ENCODE measurements at regions not wholly inside any gene's neighbourhood (a gene's known extent, or its start where the extent isn't known, plus 50 kb on each side); places are given as distances from the start of the nearest gene placed in this dataset.

- no peaks in the 10 kb centered on the region for H3K9me3 Mint-ChIP-seq
- H3K4me1 Mint-ChIP-seq (ENCODE audit: low read depth), result no peaks in the 10 kb centered on the region
- no peak overlapping the region for H3K27ac Mint-ChIP-seq
- no peaks in the 10 kb centered on the region for H3K27me3 Mint-ChIP-seq (ENCODE audit: low read depth)
- CTCF ChIA-PET, result no interaction called here
- H3K4me3 Mint-ChIP-seq, result no peak overlapping the region
- DNase-seq, result no peak
- H3K36me3 Mint-ChIP-seq (ENCODE audit: low read depth), result no peaks in the 10 kb centered on the region
- intact Hi-C loops (cut with micrococcal nuclease), result no loop called here
These were observed 202.9 kb upstream of the SOX4 start for GRCh38 chr6:21390532-21391213.

GRCh38 chr6:21392177-21392576 lies 201.4 kb upstream of the SOX4 start:
- Mint-ChIP-seq H3K27ac (no peak overlapping the region), H3K36me3 (ENCODE audit: low read depth) (no peaks in the 10 kb centered on the region), H3K4me3 (no peak overlapping the region), H3K27me3 (ENCODE audit: low read depth) (no peaks in the 10 kb centered on the region), H3K4me1 (ENCODE audit: low read depth) (no peaks in the 10 kb centered on the region), H3K9me3 (no peaks in the 10 kb centered on the region)
- intact Hi-C loops (cut with micrococcal nuclease), result no loop called here
- DNase-seq, result no peak
- CTCF ChIA-PET, result no interaction called here

- intact Hi-C loops (cut with micrococcal nuclease), result no loop called here
- no peaks in the 10 kb centered on the region for H3K4me1 Mint-ChIP-seq (ENCODE audit: low read depth)
- no peak overlapping the region for H3K4me3 Mint-ChIP-seq
- H3K9me3 Mint-ChIP-seq, result no peaks in the 10 kb centered on the region
- H3K27ac Mint-ChIP-seq, result no peak overlapping the region
- H3K27me3 Mint-ChIP-seq (ENCODE audit: low read depth), result no peaks in the 10 kb centered on the region
- CTCF ChIA-PET, result no interaction called here
- H3K36me3 Mint-ChIP-seq (ENCODE audit: low read depth), result no peaks in the 10 kb centered on the region
- DNase-seq, result no peak
These were observed 199.9 kb upstream of the SOX4 start for GRCh38 chr6:21393441-21394165.

GRCh38 chr6:21395121-21395520 lies 198.4 kb upstream of the SOX4 start:
- Mint-ChIP-seq H3K27me3 (ENCODE audit: low read depth) (no peaks in the 10 kb centered on the region), H3K4me1 (ENCODE audit: low read depth) (no peaks in the 10 kb centered on the region), H3K4me3 (no peak overlapping the region), H3K9me3 (no peaks in the 10 kb centered on the region), H3K36me3 (ENCODE audit: low read depth) (no peaks in the 10 kb centered on the region), H3K27ac (no peak overlapping the region)
- intact Hi-C loops (cut with micrococcal nuclease), result no loop called here
- DNase-seq, result no peak
- CTCF ChIA-PET, result no interaction called here

GRCh38 chr6:21396313-21396712 lies 197.2 kb upstream of the SOX4 start:
- intact Hi-C loops (cut with micrococcal nuclease), result no loop called here
- no peak overlapping the region for H3K4me3 Mint-ChIP-seq
- H3K4me1 Mint-ChIP-seq (ENCODE audit: low read depth), result no peaks in the 10 kb centered on the region
- no peaks in the 10 kb centered on the region for H3K36me3 Mint-ChIP-seq (ENCODE audit: low read depth)
- CTCF ChIA-PET, result no interaction called here
- no peak overlapping the region for H3K27ac Mint-ChIP-seq
- no peak for DNase-seq
- no peaks in the 10 kb centered on the region for H3K27me3 Mint-ChIP-seq (ENCODE audit: low read depth)
- no peaks in the 10 kb centered on the region for H3K9me3 Mint-ChIP-seq

- no peaks in the 10 kb centered on the region for H3K36me3 Mint-ChIP-seq (ENCODE audit: low read depth)
- peaks cover 2% of the 10 kb centered on the region for H3K27me3 Mint-ChIP-seq (ENCODE audit: low read depth)
- no peak overlapping the region for H3K27ac Mint-ChIP-seq
- CTCF ChIA-PET, result no interaction called here
- peaks cover 6% of the 10 kb centered on the region for H3K4me1 Mint-ChIP-seq (ENCODE audit: low read depth)
- no peak overlapping the region for H3K4me3 Mint-ChIP-seq
- H3K9me3 Mint-ChIP-seq, result no peaks in the 10 kb centered on the region
- no peak for DNase-seq
- intact Hi-C loops (cut with micrococcal nuclease), result no loop called here
These were observed 194.7 kb upstream of the SOX4 start for GRCh38 chr6:21398741-21399325.

- H3K4me1 Mint-ChIP-seq (ENCODE audit: low read depth), result peaks cover 6% of the 10 kb centered on the region
- peak; percentile 37 for DNase-seq
- intact Hi-C loops (cut with micrococcal nuclease), result loop anchor here (1.0 kb wide), 1 partner anchor 36 kb away; no protein-coding TSS in a partner anchor
- no peak overlapping the region for H3K4me3 Mint-ChIP-seq
- no peak overlapping the region for H3K27ac Mint-ChIP-seq
- peaks cover 2% of the 10 kb centered on the region for H3K27me3 Mint-ChIP-seq (ENCODE audit: low read depth)
- CTCF ChIA-PET, result no interaction called here
- no peaks in the 10 kb centered on the region for H3K9me3 Mint-ChIP-seq
- no peaks in the 10 kb centered on the region for H3K36me3 Mint-ChIP-seq (ENCODE audit: low read depth)
These were observed 191.2 kb upstream of the SOX4 start for GRCh38 chr6:21402368-21402767.

- peaks cover 6% of the 10 kb centered on the region for H3K27me3 Mint-ChIP-seq (ENCODE audit: low read depth)
- H3K27ac Mint-ChIP-seq, result no peak overlapping the region
- H3K4me1 Mint-ChIP-seq (ENCODE audit: low read depth), result peaks cover 6% of the 10 kb centered on the region
- H3K4me3 Mint-ChIP-seq, result no peak overlapping the region
- DNase-seq, result no peak
- CTCF ChIA-PET, result no interaction called here
- intact Hi-C loops (cut with micrococcal nuclease), result no loop called here
- no peaks in the 10 kb centered on the region for H3K36me3 Mint-ChIP-seq (ENCODE audit: low read depth)
- no peaks in the 10 kb centered on the region for H3K9me3 Mint-ChIP-seq
These were observed 189.0 kb upstream of the SOX4 start for GRCh38 chr6:21404577-21404976.

- DNase-seq, result no peak
- peaks cover 6% of the 10 kb centered on the region for H3K27me3 Mint-ChIP-seq (ENCODE audit: low read depth)
- peaks cover 4% of the 10 kb centered on the region for H3K9me3 Mint-ChIP-seq
- peaks cover 6% of the 10 kb centered on the region for H3K4me1 Mint-ChIP-seq (ENCODE audit: low read depth)
- H3K36me3 Mint-ChIP-seq (ENCODE audit: low read depth), result peaks cover 2% of the 10 kb centered on the region
- CTCF ChIA-PET, result no interaction called here
- no peak overlapping the region for H3K27ac Mint-ChIP-seq
- intact Hi-C loops (cut with micrococcal nuclease), result no loop called here
- H3K4me3 Mint-ChIP-seq, result no peak overlapping the region
These were observed 187.2 kb upstream of the SOX4 start for GRCh38 chr6:21406316-21406715.

- no peak overlapping the region for H3K27ac Mint-ChIP-seq
- H3K9me3 Mint-ChIP-seq, result peaks cover 4% of the 10 kb centered on the region
- CTCF ChIA-PET, result no interaction called here
- peaks cover 2% of the 10 kb centered on the region for H3K36me3 Mint-ChIP-seq (ENCODE audit: low read depth)
- no peaks in the 10 kb centered on the region for H3K4me1 Mint-ChIP-seq (ENCODE audit: low read depth)
- intact Hi-C loops (cut with micrococcal nuclease), result no loop called here
- DNase-seq, result no peak
- H3K4me3 Mint-ChIP-seq, result no peak overlapping the region
- peaks cover 10% of the 10 kb centered on the region for H3K27me3 Mint-ChIP-seq (ENCODE audit: low read depth)
These were observed 184.3 kb upstream of the SOX4 start for GRCh38 chr6:21409231-21409630.

- H3K36me3 Mint-ChIP-seq (ENCODE audit: low read depth), result peaks cover 2% of the 10 kb centered on the region
- no peak for DNase-seq
- CTCF ChIA-PET, result no interaction called here
- no peaks in the 10 kb centered on the region for H3K4me1 Mint-ChIP-seq (ENCODE audit: low read depth)
- H3K27me3 Mint-ChIP-seq (ENCODE audit: low read depth), result peaks cover 13% of the 10 kb centered on the region
- no peak overlapping the region for H3K27ac Mint-ChIP-seq
- H3K4me3 Mint-ChIP-seq, result no peak overlapping the region
- peaks cover 4% of the 10 kb centered on the region for H3K9me3 Mint-ChIP-seq
- intact Hi-C loops (cut with micrococcal nuclease), result no loop called here
These were observed 180.1 kb upstream of the SOX4 start for GRCh38 chr6:21413428-21413827.

GRCh38 chr6:21414065-21414464 lies 179.5 kb upstream of the SOX4 start:
- Mint-ChIP-seq H3K4me1 (ENCODE audit: low read depth) (no peaks in the 10 kb centered on the region), H3K36me3 (ENCODE audit: low read depth) (peaks cover 2% of the 10 kb centered on the region), H3K4me3 (no peak overlapping the region), H3K9me3 (peaks cover 4% of the 10 kb centered on the region), H3K27ac (no peak overlapping the region), H3K27me3 (ENCODE audit: low read depth) (peaks cover 13% of the 10 kb centered on the region)
- intact Hi-C loops (cut with micrococcal nuclease), result no loop called here
- DNase-seq, result no peak
- CTCF ChIA-PET, result no interaction called here

Data from activated naive CD4-positive, alpha-beta T cell treated with anti-CD3 and anti-CD28 coated beads for 36 hours (primary cell).